ENCODE measurements at regions not wholly inside any gene's neighbourhood (a gene's known extent, or its start where the extent isn't known, plus 50 kb on each side); places are given as distances from the start of the nearest gene placed in this dataset.

GRCh38 chr11:82373781-82374542, 359.7 kb downstream of the FAM181B start:
- DNase-seq (ENCODE audit: low read depth) = no peak

- DNase-seq (ENCODE audit: low read depth) = no peak
Measured at GRCh38 chr11:82365351-82365750, 368.3 kb downstream of the FAM181B start.

GRCh38 chr11:82356316-82356715, 377.3 kb downstream of the FAM181B start:
- DNase-seq (ENCODE audit: low read depth) = no peak

- no peak for DNase-seq (ENCODE audit: low read depth)
Measured at GRCh38 chr11:82355313-82355823, 378.3 kb downstream of the FAM181B start.

GRCh38 chr11:82326853-82327252, 406.8 kb downstream of the FAM181B start:
- DNase-seq (ENCODE audit: low read depth) = no peak

- no peak for DNase-seq (ENCODE audit: low read depth)
Measured at GRCh38 chr11:82321206-82321605, 412.5 kb downstream of the FAM181B start.

- DNase-seq (ENCODE audit: low read depth) = no peak
Measured at GRCh38 chr11:82315093-82315492, 418.6 kb downstream of the FAM181B start.

GRCh38 chr11:82308979-82309378, 424.7 kb downstream of the FAM181B start:
- no peak for DNase-seq (ENCODE audit: low read depth)

- no peak for DNase-seq (ENCODE audit: low read depth)
Measured at GRCh38 chr11:82305123-82305522, 428.5 kb downstream of the FAM181B start.

GRCh38 chr11:82303671-82304070, 430.0 kb downstream of the FAM181B start:
- DNase-seq (ENCODE audit: low read depth) = no peak

GRCh38 chr11:82288471-82288870, 445.2 kb downstream of the FAM181B start:
- no peak for DNase-seq (ENCODE audit: low read depth)

- no peak for DNase-seq (ENCODE audit: low read depth)
Measured at GRCh38 chr11:82270870-82271269, 462.8 kb downstream of the FAM181B start.

GRCh38 chr11:82268627-82269026, 465.0 kb downstream of the FAM181B start:
- no peak for DNase-seq (ENCODE audit: low read depth)

- DNase-seq (ENCODE audit: low read depth) = no peak
Measured at GRCh38 chr11:82267186-82267585, 466.5 kb downstream of the FAM181B start.

- DNase-seq (ENCODE audit: low read depth) = no peak
Measured at GRCh38 chr11:82261367-82261766, 472.3 kb downstream of the FAM181B start.

- no peak for DNase-seq (ENCODE audit: low read depth)
Measured at GRCh38 chr11:82250047-82250446, 483.6 kb downstream of the FAM181B start.

GRCh38 chr11:82246926-82247325, 486.7 kb downstream of the FAM181B start:
- no peak for DNase-seq (ENCODE audit: low read depth)

GRCh38 chr11:82239498-82239897, 494.2 kb downstream of the FAM181B start:
- DNase-seq (ENCODE audit: low read depth) = no peak

GRCh38 chr11:82234256-82234655, 499.4 kb downstream of the FAM181B start:
- DNase-seq (ENCODE audit: low read depth) = no peak

GRCh38 chr11:82233201-82233600, 500.5 kb downstream of the FAM181B start:
- no peak for DNase-seq (ENCODE audit: low read depth)

GRCh38 chr11:82229341-82229740, 504.3 kb downstream of the FAM181B start:
- DNase-seq (ENCODE audit: low read depth) = no peak

- no peak for DNase-seq (ENCODE audit: low read depth)
Measured at GRCh38 chr11:82225930-82226329, 507.7 kb downstream of the FAM181B start.

- DNase-seq (ENCODE audit: low read depth) = no peak
Measured at GRCh38 chr11:82225502-82225901, 508.2 kb downstream of the FAM181B start.

Measured in amniotic epithelial cell (primary cell).